Large intestine (tissue), 3 donors: ENCODE measurements at regions not wholly inside any gene's neighbourhood (a gene's known extent, or its start where the extent isn't known, plus 50 kb on each side); places are given as distances from the start of the nearest gene placed in this dataset.

Experiments used
- DNase-seq, 2 donors: peaks; one replicate each; pipeline versions ENCODE4 v3.0.0 to v3.0.0-alpha.2; 2013
- H3K27ac ChIP-seq: one replicate; pipeline ENCODE4 v1.5.1; 2013; ENCODE audit warnings: low read length
- H3K27me3 ChIP-seq: 2 replicates; pipeline ENCODE4 v1.6.1; 2013; ENCODE audit warnings: low read length; ENCODE audit not compliant: control insufficient read depth, insufficient read depth
- H3K36me3 ChIP-seq: 2 replicates; pipeline ENCODE4 v1.6.1; 2013; ENCODE audit warnings: low read length; ENCODE audit not compliant: control insufficient read depth, insufficient read depth
- H3K4me1 ChIP-seq: one replicate; pipeline ENCODE4 v1.6.1; 2013; ENCODE audit warnings: low read length; ENCODE audit not compliant: control insufficient read depth, insufficient read depth
- H3K4me3 ChIP-seq: one replicate; pipeline ENCODE4 v1.5.1; 2013; ENCODE audit warnings: low read length
- H3K9me3 ChIP-seq: one replicate; pipeline ENCODE4 v1.6.1; 2013; ENCODE audit warnings: mild to moderate bottlenecking, low read depth, low read length, moderate library complexity; ENCODE audit not compliant: control insufficient read depth
- WGBS: methylation state at CpG from one replicate; pipeline ENCODE4 v1.1.5; 2013; ENCODE audit warnings: low lambda C conversion rate; ENCODE audit not compliant: insufficient coverage; 5-methylcytosine and 5-hydroxymethylcytosine counted together

- Histone ChIP-seq H3K27ac (no peak overlapping the region), H3K9me3 (peaks cover 4% of the 10 kb centered on the region), H3K36me3 (no peaks in the 10 kb centered on the region), H3K27me3 (no peaks in the 10 kb centered on the region), H3K4me3 (no peak overlapping the region), H3K4me1 (no peaks in the 10 kb centered on the region)
- WGBS: no CpG with 5 or more reads among the region's 2 CpGs
- DNase-seq: no peak
Measured at GRCh38 chr7:146004805-146005204, 111.8 kb upstream of the CNTNAP2 start.

- no peak for DNase-seq
- Histone ChIP-seq H3K9me3 (peaks cover 4% of the 10 kb centered on the region), H3K27me3 (no peaks in the 10 kb centered on the region), H3K27ac (no peak overlapping the region), H3K4me1 (no peaks in the 10 kb centered on the region), H3K4me3 (no peak overlapping the region), H3K36me3 (no peaks in the 10 kb centered on the region)
- WGBS: 100% methylated on average over 3 of the region's 8 CpGs
Measured at GRCh38 chr7:146002431-146003078, 114.0 kb upstream of the CNTNAP2 start.

GRCh38 chr7:146002008-146002407, 114.6 kb upstream of the CNTNAP2 start:
- Histone ChIP-seq H3K27me3 (no peaks in the 10 kb centered on the region), H3K4me1 (no peaks in the 10 kb centered on the region), H3K36me3 (no peaks in the 10 kb centered on the region), H3K9me3 (peaks cover 4% of the 10 kb centered on the region), H3K27ac (no peak overlapping the region), H3K4me3 (no peak overlapping the region)
- DNase-seq: no peak

GRCh38 chr7:146000882-146001281, 115.7 kb upstream of the CNTNAP2 start:
- WGBS: no CpG with 5 or more reads among the region's 2 CpGs
- Histone ChIP-seq H3K27me3 (no peaks in the 10 kb centered on the region), H3K9me3 (no peaks in the 10 kb centered on the region), H3K4me1 (no peaks in the 10 kb centered on the region), H3K27ac (no peak overlapping the region), H3K4me3 (no peak overlapping the region), H3K36me3 (no peaks in the 10 kb centered on the region)
- no peak for DNase-seq

GRCh38 chr7:145989469-145989868, 127.1 kb upstream of the CNTNAP2 start:
- H3K4me3 ChIP-seq: no peak overlapping the region
- H3K4me1 ChIP-seq: no peaks in the 10 kb centered on the region
- no peak overlapping the region for H3K27ac ChIP-seq
- H3K9me3 ChIP-seq: no peaks in the 10 kb centered on the region
- no peak for DNase-seq
- 100% methylated on average over 2 of the region's 4 CpGs for WGBS
- no peaks in the 10 kb centered on the region for H3K27me3 ChIP-seq
- H3K36me3 ChIP-seq: no peaks in the 10 kb centered on the region

GRCh38 chr7:145986248-145986874, 130.2 kb upstream of the CNTNAP2 start:
- DNase-seq: no peak
- no peaks in the 10 kb centered on the region for H3K4me1 ChIP-seq
- H3K36me3 ChIP-seq: no peaks in the 10 kb centered on the region
- no peak overlapping the region for H3K4me3 ChIP-seq
- no peak overlapping the region for H3K27ac ChIP-seq
- H3K27me3 ChIP-seq: no peaks in the 10 kb centered on the region
- H3K9me3 ChIP-seq: no peaks in the 10 kb centered on the region
- WGBS: 24% methylated on average over 2 of the region's 4 CpGs

GRCh38 chr7:145978769-145979168, 137.8 kb upstream of the CNTNAP2 start:
- Histone ChIP-seq H3K9me3 (no peaks in the 10 kb centered on the region), H3K27ac (no peak overlapping the region), H3K27me3 (no peaks in the 10 kb centered on the region), H3K4me3 (no peak overlapping the region), H3K36me3 (no peaks in the 10 kb centered on the region), H3K4me1 (no peaks in the 10 kb centered on the region)
- no CpG with 5 or more reads among the region's 1 CpG for WGBS
- DNase-seq: no peak

GRCh38 chr7:145959981-145960380, 156.6 kb upstream of the CNTNAP2 start:
- Histone ChIP-seq H3K36me3 (no peaks in the 10 kb centered on the region), H3K27ac (no peak overlapping the region), H3K4me3 (no peak overlapping the region), H3K9me3 (no peaks in the 10 kb centered on the region), H3K27me3 (no peaks in the 10 kb centered on the region), H3K4me1 (no peaks in the 10 kb centered on the region)
- no peak for DNase-seq
- 67% methylated on average over 1 of the region's 4 CpGs for WGBS

- WGBS: 83% methylated on average over 2 of the region's 2 CpGs
- H3K27ac ChIP-seq: no peak overlapping the region
- no peaks in the 10 kb centered on the region for H3K36me3 ChIP-seq
- no peak overlapping the region for H3K4me3 ChIP-seq
- no peaks in the 10 kb centered on the region for H3K9me3 ChIP-seq
- no peak for DNase-seq
- H3K27me3 ChIP-seq: no peaks in the 10 kb centered on the region
- no peaks in the 10 kb centered on the region for H3K4me1 ChIP-seq
Measured at GRCh38 chr7:145957160-145957890, 159.3 kb upstream of the CNTNAP2 start.

- H3K9me3 ChIP-seq: no peaks in the 10 kb centered on the region
- no peak for DNase-seq
- H3K4me3 ChIP-seq: no peak overlapping the region
- 100% methylated on average over 1 of the region's 1 CpG for WGBS
- no peaks in the 10 kb centered on the region for H3K4me1 ChIP-seq
- H3K36me3 ChIP-seq: no peaks in the 10 kb centered on the region
- no peaks in the 10 kb centered on the region for H3K27me3 ChIP-seq
- H3K27ac ChIP-seq: no peak overlapping the region
Measured at GRCh38 chr7:145951566-145951965, 165.0 kb upstream of the CNTNAP2 start.
